Sigmoid colon (tissue), 6 donors: ENCODE measurements at regions not wholly inside any gene's neighbourhood (a gene's known extent, or its start where the extent isn't known, plus 50 kb on each side); places are given as distances from the start of the nearest gene placed in this dataset.
"Not testable (repeated sequence)": the region's sequence is repeated elsewhere in the genome, so short reads cannot be mapped to it uniquely, and the experiment has no call there.

Source experiments
- DNase-seq: peaks from one replicate; pipeline ENCODE4 v3.0.0-alpha.2; 2019
- H3K27ac ChIP-seq, 4 donors: fragments of 200-600 bp; sonication (generic); one replicate each; pipeline ENCODE4 v1.5.1; 2016 to 2019; ENCODE audit warnings: mild to moderate bottlenecking in 1 of 4
- H3K27me3 ChIP-seq, 3 donors: fragments of 200-600 bp; sonication (generic); one replicate each; pipeline ENCODE4 v1.5.1; 2019; ENCODE audit warnings: mild to moderate bottlenecking in 1 of 3
- H3K36me3 ChIP-seq, 4 donors: fragments of 200-600 bp; sonication (generic); one replicate each; pipeline ENCODE4 v1.5.1; 2016 to 2019
- H3K4me1 ChIP-seq, 4 donors: fragments of 200-600 bp; sonication (generic); one replicate each; pipeline ENCODE4 v1.5.1; 2017 to 2019
- H3K4me3 ChIP-seq, 4 donors: fragments of 200-600 bp; sonication (generic); one replicate each; pipeline ENCODE4 v1.5.1; 2017 to 2019; ENCODE audit warnings: mild to moderate bottlenecking in 2 of 4, moderate library complexity in 1 of 4
- H3K9me3 ChIP-seq, 4 donors: fragments of 200-600 bp in 3 of 4; sonication (generic) in 3 of 4; one replicate each; pipeline versions ENCODE4 v1.5.1 to v1.6.1; 2013 to 2019
- EP300 ChIP-seq, 4 donors: sonication (generic); formaldehyde crosslinking; IDR thresholded peaks; one replicate each; pipeline ENCODE4 v1.6.1; 2017; ENCODE audit warnings: antibody characterized with exemption in 4 of 4
- POLR2A ChIP-seq, 2 donors: fragments of 450-650 bp; IDR thresholded peaks; one replicate each; pipeline ENCODE4 v1.6.1; 2016; ENCODE audit warnings: antibody characterized with exemption in 2 of 2, mild to moderate bottlenecking in 2 of 2, moderate library complexity in 2 of 2
- POLR2AphosphoS5 ChIP-seq, 4 donors: sonication (generic); formaldehyde crosslinking; IDR thresholded peaks; one replicate each; pipeline ENCODE4 v1.6.1; 2017; ENCODE audit warnings: antibody characterized with exemption in 4 of 4
- WGBS, 2 donors: extraction: QIAGEN DNeasy Blood & Tissue Kit; methylation state at CpG; one replicate each; pipeline ENCODE4 v1.1.7; 2013; 5-methylcytosine and 5-hydroxymethylcytosine counted together
- intact Hi-C: fragments of 100-400 bp; cut with DNase I; formaldehyde crosslinking; loops from one replicate; pipeline ENCODE4 v1.15.1; 2023
- TF ChIP-seq, protein P1 (sequence below), 4 experiments: fragments of 450-650 bp in 3 of 4; fragments of 200-600 bp in 1 of 4; IDR thresholded peaks; one replicate each; pipeline ENCODE4 v1.5.1; 2016 to 2019; ENCODE audit warnings: antibody characterized with exemption in 4 of 4, mild to moderate bottlenecking in 3 of 4, moderate library complexity in 2 of 4
- donor health status: healthy with polysubstance abuse.
- donor health status: healthy.

DNA sequence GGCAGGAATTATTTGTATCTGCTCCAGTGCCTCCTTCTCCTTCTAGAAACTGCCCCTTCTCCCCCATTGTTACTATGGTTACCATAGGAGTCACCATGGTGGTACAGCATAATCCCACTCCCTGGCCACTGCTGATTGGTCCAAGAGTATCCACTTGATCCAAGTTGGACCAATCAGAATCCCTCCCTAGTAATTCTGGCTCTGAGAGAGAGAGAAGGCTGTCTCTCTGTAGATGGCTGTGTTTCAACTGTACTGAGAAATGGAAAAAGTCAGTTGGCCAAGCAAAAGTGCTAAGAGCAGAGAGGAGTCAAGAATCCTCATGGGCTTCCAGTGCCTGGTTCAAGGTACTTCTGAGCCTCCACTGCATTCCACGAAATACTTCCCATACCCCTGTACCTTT, 120.6 kb upstream of the SPATA12 start:
- H3K27ac ChIP-seq, result no peak overlapping the region
- DNase-seq, result no peak
- no peak overlapping the region for H3K4me3 ChIP-seq
- no peaks in the 10 kb centered on the region for H3K9me3 ChIP-seq
- intact Hi-C loops, result no loop called here
- H3K27me3 ChIP-seq, result no peaks in the 10 kb centered on the region
- 87 to 89% methylated on average over 1 of the region's 1 CpG for WGBS, 2 donors
- no peaks in the 10 kb centered on the region for H3K36me3 ChIP-seq
- TF ChIP-seq POLR2A (IDR thresholded peaks at IDR 0.05), result no peak
- TF ChIP-seq EP300 (IDR thresholded peaks at IDR 0.05), result no peak
- TF ChIP-seq, protein P1, sequence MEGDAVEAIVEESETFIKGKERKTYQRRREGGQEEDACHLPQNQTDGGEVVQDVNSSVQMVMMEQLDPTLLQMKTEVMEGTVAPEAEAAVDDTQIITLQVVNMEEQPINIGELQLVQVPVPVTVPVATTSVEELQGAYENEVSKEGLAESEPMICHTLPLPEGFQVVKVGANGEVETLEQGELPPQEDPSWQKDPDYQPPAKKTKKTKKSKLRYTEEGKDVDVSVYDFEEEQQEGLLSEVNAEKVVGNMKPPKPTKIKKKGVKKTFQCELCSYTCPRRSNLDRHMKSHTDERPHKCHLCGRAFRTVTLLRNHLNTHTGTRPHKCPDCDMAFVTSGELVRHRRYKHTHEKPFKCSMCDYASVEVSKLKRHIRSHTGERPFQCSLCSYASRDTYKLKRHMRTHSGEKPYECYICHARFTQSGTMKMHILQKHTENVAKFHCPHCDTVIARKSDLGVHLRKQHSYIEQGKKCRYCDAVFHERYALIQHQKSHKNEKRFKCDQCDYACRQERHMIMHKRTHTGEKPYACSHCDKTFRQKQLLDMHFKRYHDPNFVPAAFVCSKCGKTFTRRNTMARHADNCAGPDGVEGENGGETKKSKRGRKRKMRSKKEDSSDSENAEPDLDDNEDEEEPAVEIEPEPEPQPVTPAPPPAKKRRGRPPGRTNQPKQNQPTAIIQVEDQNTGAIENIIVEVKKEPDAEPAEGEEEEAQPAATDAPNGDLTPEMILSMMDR (IDR thresholded peaks at IDR 0.05), result no peak
- no peak for TF ChIP-seq POLR2AphosphoS5 (IDR thresholded peaks at IDR 0.05)
- H3K4me1 ChIP-seq, result peaks cover 0 to 16% (median 0%) of the 10 kb centered on the region in 4 donors

DNA sequence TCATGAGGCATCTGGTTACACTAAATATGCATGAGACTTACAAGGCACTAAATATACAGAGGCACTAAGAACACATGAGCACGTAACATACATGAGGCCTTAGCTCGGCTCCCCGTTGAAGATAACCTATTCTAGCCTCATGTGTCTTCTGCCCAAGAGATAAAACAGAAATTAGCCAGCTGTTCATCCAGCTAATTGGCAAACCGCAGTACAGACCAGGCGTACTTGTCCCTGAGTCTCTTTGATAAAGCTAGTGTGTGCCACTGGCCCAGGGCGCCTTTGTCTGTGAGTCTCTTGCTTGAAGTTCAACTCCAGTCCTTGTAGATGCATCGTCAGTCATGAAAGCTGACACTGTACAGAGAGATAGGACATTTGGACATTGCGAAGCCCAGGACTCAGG, 121.9 kb upstream of the SPATA12 start:
- H3K4me1 ChIP-seq, result peaks cover 0 to 16% (median 0%) of the 10 kb centered on the region in 4 donors
- H3K9me3 ChIP-seq, result no peaks in the 10 kb centered on the region
- no peak overlapping the region for H3K27ac ChIP-seq
- intact Hi-C loops, result no loop called here
- TF ChIP-seq POLR2A (IDR thresholded peaks at IDR 0.05) (no peak), EP300 (IDR thresholded peaks at IDR 0.05) (no peak), POLR2AphosphoS5 (IDR thresholded peaks at IDR 0.05) (no peak)
- TF ChIP-seq, protein P1 (IDR thresholded peaks at IDR 0.05), result no peak
- no peaks in the 10 kb centered on the region for H3K36me3 ChIP-seq
- no peak for DNase-seq
- no peak overlapping the region for H3K4me3 ChIP-seq
- 96 to 97% methylated on average over 8 of the region's 8 CpGs for WGBS, 2 donors
- no peaks in the 10 kb centered on the region for H3K27me3 ChIP-seq

DNA sequence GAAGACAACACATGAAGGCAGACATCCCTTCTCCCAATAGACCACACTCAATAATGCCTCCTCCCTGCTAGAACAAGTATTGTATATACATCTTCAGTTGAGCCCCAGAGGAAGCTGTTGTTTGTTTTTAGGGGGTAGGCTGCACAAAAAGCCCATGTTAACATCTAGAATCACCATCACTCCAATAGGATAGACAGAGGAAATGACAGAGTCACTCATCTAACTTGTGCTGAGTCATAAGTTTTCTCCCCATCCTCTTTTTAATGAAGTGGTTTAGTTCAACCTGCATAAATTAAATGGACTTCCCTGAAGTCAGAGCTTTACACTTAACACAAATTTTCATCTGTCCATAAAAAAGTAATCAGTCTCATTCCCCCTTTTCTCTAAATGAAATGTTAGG, 122.9 kb upstream of the SPATA12 start:
- intact Hi-C loops, result no loop called here
- peaks cover 0 to 16% (median 0%) of the 10 kb centered on the region in 4 donors for H3K4me1 ChIP-seq
- no peak overlapping the region for H3K4me3 ChIP-seq
- H3K36me3 ChIP-seq, result no peaks in the 10 kb centered on the region
- H3K27ac ChIP-seq, result no peak overlapping the region
- no peak for DNase-seq
- TF ChIP-seq POLR2A (IDR thresholded peaks at IDR 0.05) (no peak), POLR2AphosphoS5 (IDR thresholded peaks at IDR 0.05) (no peak), EP300 (IDR thresholded peaks at IDR 0.05) (no peak)
- TF ChIP-seq, protein P1 (IDR thresholded peaks at IDR 0.05), result no peak
- H3K27me3 ChIP-seq, result no peaks in the 10 kb centered on the region
- no peaks in the 10 kb centered on the region for H3K9me3 ChIP-seq

DNA sequence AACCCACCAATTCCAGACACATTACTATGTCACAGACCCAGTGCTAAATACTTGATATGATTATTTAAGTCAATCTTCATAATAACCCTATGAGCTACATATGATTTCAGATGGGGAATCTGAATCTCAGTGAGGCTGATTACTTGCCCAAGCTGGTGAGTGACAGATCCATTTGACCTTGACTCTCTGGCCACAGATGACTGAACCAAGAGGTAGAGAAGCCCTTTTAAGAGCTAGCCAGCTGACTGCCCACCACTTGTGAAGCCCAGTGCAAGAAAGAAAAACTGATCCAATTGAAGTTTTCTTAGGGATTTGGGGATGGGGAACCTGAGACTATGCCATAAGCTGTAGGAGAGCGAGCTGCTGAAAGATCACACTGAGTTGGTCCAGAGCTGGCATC, 124.7 kb upstream of the SPATA12 start:
- Histone ChIP-seq H3K36me3 (no peaks in the 10 kb centered on the region), H3K4me3 (no peak overlapping the region), H3K4me1 (peaks cover 0 to 18% (median 0%) of the 10 kb centered on the region in 4 donors), H3K9me3 (no peaks in the 10 kb centered on the region), H3K27me3 (no peaks in the 10 kb centered on the region), H3K27ac (no peak overlapping the region)
- intact Hi-C loops, result no loop called here
- no peak for TF ChIP-seq POLR2AphosphoS5 (IDR thresholded peaks at IDR 0.05)
- TF ChIP-seq, protein P1 (IDR thresholded peaks at IDR 0.05), result no peak
- no peak for TF ChIP-seq POLR2A (IDR thresholded peaks at IDR 0.05)
- no peak for TF ChIP-seq EP300 (IDR thresholded peaks at IDR 0.05)
- WGBS, 2 donors, result 91 to 92% methylated on average over 1 of the region's 1 CpG
- no peak for DNase-seq

DNA sequence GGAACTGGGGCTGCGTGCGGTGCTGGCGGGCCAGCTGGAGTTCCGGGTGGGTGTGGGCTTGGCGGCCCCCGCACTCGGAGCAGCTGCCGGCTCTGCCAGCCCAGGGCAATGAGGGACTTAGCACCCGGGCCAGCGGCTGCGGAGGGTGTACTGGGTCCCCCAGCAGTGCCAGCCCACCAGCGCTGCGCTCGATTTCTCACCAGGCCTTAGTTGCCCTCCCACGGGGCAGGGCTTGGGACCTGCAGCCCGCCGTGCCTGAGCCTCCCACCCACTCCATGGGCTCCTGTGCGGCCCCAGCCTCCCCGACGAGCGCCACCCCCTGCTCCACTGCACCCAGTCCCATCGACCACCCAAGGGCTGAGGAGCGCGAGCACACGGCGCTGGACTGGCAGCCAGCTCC, 126.0 kb upstream of the SPATA12 start:
- H3K9me3 ChIP-seq, H3K36me3 ChIP-seq, DNase-seq, H3K27me3 ChIP-seq, H3K4me3 ChIP-seq, H3K27ac ChIP-seq, intact Hi-C loops: not testable (repeated sequence)
- peaks cover 0 to 15% (median 5%) of the 10 kb centered on the region in 4 donors for H3K4me1 ChIP-seq
- 90 to 94% methylated on average over 26 of the region's 26 CpGs for WGBS, 2 donors
